CD4-positive, alpha-beta T cell treated with Interleukin-17A for 4 hours (primary cell): ENCODE measurements at regions not wholly inside any gene's neighbourhood (a gene's known extent, or its start where the extent isn't known, plus 50 kb on each side); places are given as distances from the start of the nearest gene placed in this dataset.
"Not testable (repeated sequence)": the region's sequence is repeated elsewhere in the genome, so short reads cannot be mapped to it uniquely, and the experiment has no call there.

ENCODE experiments used
- DNase-seq: peaks from one replicate; pipeline ENCODE4 v3.0.0-alpha.2; 2020; ENCODE audit warnings: mixed read lengths

DNA sequence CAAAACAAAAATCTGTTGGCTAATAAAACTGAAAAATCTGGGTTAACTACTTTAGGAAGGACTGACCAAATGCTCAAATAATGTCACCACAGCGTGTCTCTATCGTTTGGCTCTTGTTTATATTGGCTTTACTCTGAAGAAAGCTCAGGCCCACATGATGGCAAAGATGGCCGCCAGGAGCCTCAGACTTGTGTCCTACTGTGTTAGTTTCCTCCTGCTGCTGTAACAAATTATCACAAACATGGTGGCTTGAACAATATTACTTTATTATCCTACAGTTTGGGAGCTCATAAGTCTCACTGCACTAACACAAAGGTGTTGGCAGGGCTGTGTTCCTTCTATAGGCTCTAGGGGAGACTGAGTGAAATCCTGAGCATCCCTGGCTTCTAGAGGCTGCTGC, 303.0 kb downstream of the DAD1 start:
- DNase-seq: no peak

GRCh38 chr14:22282949-22283348, 306.1 kb downstream of the DAD1 start:
- no peak for DNase-seq

DNA sequence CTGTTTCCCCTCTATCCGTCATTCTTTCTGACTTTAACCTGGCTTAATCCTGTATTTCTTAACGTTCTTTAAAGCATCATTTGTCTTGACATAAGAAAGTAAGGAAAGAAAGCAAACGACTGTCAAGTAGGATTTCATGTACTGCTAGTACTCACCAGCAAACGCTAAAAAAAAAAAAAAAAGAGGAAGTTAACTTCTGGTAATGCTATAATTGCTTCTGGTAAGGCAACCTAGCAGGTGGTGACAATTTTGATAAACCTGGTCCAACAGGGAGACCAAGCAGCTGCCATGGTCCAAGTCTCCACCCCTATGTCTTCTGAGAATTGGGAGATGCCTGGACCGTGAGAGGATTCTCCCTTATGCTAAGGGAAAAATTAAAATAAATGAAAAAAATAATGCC, 306.6 kb downstream of the DAD1 start:
- no peak for DNase-seq

DNA sequence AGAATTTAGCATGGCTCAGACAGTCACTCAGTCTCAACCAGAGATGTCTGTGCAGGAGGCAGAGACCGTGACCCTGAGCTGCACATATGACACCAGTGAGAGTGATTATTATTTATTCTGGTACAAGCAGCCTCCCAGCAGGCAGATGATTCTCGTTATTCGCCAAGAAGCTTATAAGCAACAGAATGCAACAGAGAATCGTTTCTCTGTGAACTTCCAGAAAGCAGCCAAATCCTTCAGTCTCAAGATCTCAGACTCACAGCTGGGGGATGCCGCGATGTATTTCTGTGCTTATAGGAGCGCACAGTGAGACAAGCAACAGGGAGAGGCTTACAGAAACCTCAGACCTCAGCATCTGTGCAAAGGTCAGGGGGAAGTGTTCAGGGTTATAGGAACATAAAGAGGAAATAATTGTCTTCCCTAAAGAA, 307.6 kb downstream of the DAD1 start:
- not testable (repeated sequence) for DNase-seq

- peak; percentile 22 for DNase-seq
Measured at GRCh38 chr14:22280497-22281316, 308.3 kb downstream of the DAD1 start.

GRCh38 chr14:22276913-22277816, 311.9 kb downstream of the DAD1 start:
- DNase-seq: no peak

- no peak for DNase-seq
Measured at GRCh38 chr14:22271838-22272799, 316.9 kb downstream of the DAD1 start.

- peak; percentile 16 for DNase-seq
Measured at GRCh38 chr14:22268875-22269274, 320.1 kb downstream of the DAD1 start.

DNA sequence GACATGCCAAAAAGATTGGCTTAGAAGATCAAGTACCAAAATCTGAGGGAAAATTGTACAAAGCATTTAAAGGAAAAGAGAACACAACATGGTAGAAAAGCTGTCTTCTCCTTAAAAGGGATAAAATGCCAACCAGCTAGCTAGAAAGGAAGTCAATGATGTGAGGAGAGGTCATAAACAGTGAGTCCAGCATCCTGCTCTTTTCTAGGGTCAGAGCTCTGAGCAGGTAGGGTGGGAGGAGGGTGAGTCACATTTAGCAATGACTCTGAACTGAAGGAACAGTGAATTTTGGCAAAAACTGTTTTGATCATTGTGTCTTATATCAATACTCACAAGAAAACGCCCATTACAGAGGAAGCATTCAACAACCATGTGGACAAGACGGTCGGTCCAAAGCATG, 322.3 kb downstream of the DAD1 start:
- DNase-seq: no peak

- no peak for DNase-seq
Measured at GRCh38 chr14:22266142-22266442, 322.9 kb downstream of the DAD1 start.

DNA sequence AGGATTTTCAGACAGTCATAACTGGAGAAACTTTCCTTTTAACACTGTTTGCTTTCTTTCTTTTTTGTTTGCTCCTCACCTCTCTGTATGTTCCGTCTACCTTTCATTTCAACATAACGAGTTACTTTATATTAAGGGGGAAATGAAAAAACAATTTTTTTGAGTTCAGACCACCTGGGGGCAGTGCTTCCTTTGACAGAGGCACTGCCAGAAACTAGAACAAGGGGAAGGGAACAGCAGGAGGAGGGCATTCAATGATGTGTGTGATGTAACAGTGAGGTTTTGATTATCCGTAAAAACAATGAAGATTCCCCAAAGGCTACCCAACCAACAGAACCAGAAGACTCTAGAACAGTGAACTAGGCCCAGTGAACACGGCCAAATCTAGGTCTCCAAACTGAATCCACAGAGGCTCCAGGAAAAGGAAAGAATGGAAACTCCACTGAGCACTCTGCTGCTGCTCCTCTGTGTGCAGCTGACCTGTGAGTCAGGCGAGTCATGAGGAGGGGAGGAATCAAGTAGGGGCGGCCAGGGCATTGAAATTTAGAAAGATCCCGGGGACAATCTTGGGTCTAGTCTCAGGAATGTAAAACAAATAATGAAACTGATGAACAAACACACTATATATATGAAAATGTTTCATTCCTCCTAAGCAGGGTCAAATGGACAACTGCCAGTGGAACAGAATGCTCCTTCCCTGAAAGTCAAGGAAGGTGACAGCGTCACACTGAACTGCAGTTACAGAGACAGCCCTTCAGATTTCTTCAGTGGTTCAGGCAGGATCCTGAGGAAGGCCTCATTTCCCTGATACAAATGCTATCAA, 323.5 kb downstream of the DAD1 start:
- peak; percentile 18 for DNase-seq

- DNase-seq: no peak
Measured at GRCh38 chr14:22264759-22265158, 324.3 kb downstream of the DAD1 start.

GRCh38 chr14:22263961-22264360, 325.1 kb downstream of the DAD1 start:
- DNase-seq: no peak

DNA sequence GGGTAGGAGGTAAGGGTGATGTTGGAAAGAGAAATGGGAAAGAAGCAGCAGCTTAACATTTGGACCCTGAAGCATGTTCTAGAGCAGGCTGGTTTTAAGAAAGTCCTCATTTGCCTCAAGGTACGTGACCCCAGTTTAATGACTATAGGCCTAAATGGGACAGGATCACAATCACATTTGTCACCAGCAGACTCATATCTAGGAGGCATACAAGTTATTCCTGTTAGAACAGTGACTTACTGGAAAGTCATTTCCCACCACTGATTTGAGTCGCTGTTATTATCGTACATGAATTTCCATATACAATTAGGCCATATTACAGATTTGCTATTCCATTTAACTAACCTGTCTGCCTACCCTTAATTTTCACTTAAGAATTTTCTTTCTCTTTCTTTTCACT, 326.1 kb downstream of the DAD1 start:
- DNase-seq: no peak

DNA sequence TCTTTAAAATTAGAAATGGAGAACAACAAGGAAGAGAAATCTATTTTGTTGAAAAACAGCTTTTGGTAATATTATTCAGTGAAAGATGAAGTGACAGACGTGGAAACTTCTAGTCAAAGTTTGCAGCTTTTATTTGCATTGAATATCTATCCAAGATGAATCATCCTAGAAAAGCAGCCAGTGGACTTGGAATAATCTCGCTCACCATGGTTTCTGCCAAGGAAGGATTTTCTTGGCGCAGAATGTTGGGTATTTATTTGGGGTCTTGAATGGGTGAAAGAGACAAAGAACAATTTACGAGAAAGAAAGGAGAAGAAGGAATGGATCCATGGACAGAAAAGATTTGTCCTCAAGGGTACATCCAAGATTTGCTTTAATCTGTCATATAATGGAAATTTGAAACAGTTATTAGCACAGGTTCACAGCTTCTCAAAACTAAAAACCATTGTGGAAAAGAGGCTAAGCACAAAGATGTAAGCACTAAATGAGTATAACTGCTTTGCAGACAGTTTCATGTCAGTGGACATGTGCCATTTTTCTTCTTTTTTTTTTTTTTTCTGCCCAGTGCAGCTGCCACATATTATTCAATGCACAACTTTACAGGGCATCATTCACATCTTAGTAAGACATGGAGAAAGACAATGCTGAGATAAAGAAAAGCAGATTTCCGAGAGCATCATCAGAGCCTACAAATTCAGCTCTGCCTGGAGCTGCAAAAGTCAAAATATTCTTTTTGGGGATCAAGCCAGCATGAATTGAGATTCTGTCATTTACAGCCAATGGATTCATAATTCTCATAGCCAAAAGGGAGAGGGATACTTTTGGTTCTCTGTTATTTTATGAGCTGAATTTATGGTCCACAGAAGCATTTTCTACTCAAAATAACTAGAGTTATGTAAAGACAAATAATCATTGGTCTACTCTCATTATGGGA, 333.7 kb downstream of the DAD1 start:
- no peak for DNase-seq

DNA sequence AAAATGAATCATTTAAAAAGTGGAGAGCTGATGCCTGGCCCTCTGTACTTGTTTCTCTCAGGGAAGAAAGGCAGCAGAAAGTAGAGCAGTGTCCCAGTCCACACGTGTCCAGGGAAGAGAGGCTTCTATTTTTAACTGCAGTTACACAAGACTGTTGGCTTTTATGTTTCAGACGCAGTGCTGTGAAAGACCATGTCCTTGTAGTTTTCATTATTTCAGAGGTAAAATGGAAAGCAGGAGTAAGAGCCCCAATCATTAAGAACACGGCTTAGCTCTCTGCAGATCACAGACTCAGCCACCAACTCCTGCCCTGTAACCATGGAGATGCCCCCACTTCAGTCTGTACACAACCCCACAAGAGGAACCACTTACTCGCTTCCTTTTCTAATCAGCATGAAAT, 336.3 kb downstream of the DAD1 start:
- no peak for DNase-seq

GRCh38 chr14:22251090-22251489, 337.9 kb downstream of the DAD1 start:
- DNase-seq: no peak

DNA sequence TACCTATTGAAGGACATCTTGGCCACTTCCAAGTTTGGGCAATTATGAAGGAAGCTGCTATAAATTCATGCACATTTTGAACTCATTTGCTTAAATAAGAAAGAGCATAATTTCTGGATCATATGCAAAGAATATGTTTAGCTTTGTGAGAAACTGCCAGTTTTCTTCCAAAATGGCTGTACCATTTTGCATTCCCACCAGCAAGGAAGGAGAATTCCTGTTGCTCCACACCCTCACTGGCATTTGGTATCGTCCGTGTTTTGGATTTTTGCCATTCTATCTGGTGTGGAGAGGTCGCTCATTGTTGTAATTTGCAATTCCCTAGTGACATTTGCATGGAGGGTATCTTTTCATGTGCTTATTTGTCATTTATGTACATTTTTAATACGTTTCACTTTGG, 339.3 kb downstream of the DAD1 start:
- no peak for DNase-seq

GRCh38 chr14:22243971-22244581, 344.9 kb downstream of the DAD1 start:
- DNase-seq: no peak

DNA sequence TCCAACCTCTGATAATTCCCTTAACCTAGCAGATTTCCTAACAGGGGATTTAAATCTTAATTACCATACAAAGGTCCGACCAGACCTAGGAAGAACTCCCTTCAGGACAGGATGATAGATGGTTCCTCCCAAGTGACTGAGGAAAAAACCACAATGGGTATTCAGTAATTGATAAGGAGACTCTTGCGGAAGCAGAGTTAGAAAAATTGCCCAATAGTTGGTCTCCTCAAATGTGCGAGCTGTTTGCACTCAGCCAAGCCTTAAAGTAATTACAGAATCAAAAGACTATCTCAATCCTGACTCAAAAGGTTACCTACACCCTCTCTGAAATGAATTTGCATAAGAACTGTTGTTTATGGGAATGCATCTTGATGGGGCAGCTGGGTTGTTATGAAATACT, 350.7 kb downstream of the DAD1 start:
- not testable (repeated sequence) for DNase-seq
